Activated CD4-positive, alpha-beta T cell treated with anti-CD3 and anti-CD28 coated beads, Interleukin-2, amount 10 ng/mL, durations not matched to agents 7 days and 5 days (primary cell): ENCODE measurements at regions not wholly inside any gene's neighbourhood (a gene's known extent, or its start where the extent isn't known, plus 50 kb on each side); places are given as distances from the start of the nearest gene placed in this dataset.
"Not testable (repeated sequence)": the region's sequence is repeated elsewhere in the genome, so short reads cannot be mapped to it uniquely, and the experiment has no call there.

Experiments
- CTCF ChIA-PET: fragments of 350-600 bp; sonication (Branson Sonifier 250); formaldehyde crosslinking; loops from one replicate; lab custom pipeline; 2021; ENCODE audit warnings: antibody characterized with exemption; lab: Charles Lee
- POLR2A ChIA-PET: fragments of 350-600 bp; sonication (Branson Sonifier 250); formaldehyde crosslinking; loops from one replicate; lab custom pipeline; 2021; ENCODE audit warnings: antibody characterized with exemption; lab: Charles Lee
- DNase-seq: peaks from one replicate; pipeline ENCODE4 v3.0.0-alpha.2; 2020
- H3K27ac Mint-ChIP-seq: one replicate; pipeline ENCODE4 v1.8.0; 2021; ENCODE audit warnings: mild to moderate bottlenecking, moderate library complexity, mixed read lengths
- H3K27me3 Mint-ChIP-seq: one replicate; pipeline ENCODE4 v1.8.0; 2021; ENCODE audit warnings: mixed read lengths
- H3K36me3 Mint-ChIP-seq: one replicate; pipeline ENCODE4 v1.8.0; 2021; ENCODE audit warnings: low read depth, mixed read lengths
- H3K4me1 Mint-ChIP-seq: one replicate; pipeline ENCODE4 v1.8.0; 2021; ENCODE audit warnings: mixed read lengths
- H3K4me3 Mint-ChIP-seq: one replicate; pipeline ENCODE4 v1.8.0; 2021; ENCODE audit warnings: mild to moderate bottlenecking, moderate library complexity, mixed read lengths
- H3K9me3 Mint-ChIP-seq: one replicate; pipeline ENCODE4 v1.8.0; 2021; ENCODE audit warnings: mixed read lengths

DNA sequence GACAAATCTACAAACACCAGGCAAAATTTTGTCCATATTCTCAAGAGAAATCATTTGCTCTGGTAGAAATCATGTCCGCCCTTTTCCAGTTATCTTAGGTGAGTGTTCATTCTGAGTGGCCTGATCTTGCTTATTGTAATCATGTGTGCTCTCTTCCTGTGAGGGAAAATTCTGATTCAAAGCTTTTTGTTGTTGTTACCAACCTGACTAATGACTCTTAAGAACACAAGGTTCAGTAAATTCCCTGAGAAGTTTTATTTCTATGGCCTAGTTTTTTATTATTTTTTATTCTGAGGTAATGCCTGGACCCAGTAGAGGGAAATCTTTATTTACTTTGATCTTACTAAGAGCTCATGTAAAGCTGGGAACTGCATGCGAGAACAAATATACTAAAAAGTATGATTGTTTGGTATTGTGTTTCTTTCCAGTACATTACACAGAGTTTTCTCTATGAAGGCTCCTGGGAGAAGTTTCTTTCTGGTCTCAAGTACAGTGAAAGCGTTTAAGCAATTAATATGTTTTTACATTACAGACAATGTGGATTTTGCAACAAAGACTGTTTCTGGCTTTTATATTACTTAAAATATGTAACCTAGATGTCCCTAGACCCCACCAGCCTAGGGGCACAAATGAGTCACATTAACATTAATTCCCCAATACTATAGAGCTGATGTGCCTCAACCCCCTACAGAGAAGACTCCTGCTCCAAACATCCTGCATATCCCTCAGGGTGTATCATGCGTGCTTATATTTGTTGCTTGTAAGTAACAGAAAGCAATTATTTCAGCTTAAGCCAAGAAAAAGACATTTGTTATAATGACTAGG lies 138.1 kb downstream of the TMEM167A start:
- ChIA-PET POLR2A (no interaction called here), CTCF (interaction anchor here (1.1 kb wide), 1 partner anchor 20 kb away, joined by 4 read pairs; no protein-coding TSS in a partner anchor)
- no peaks in the 10 kb centered on the region for H3K27me3 Mint-ChIP-seq
- DNase-seq: no peak
- no peaks in the 10 kb centered on the region for H3K36me3 Mint-ChIP-seq
- H3K4me3 Mint-ChIP-seq: no peak overlapping the region
- H3K9me3 Mint-ChIP-seq: peaks cover 5% of the 10 kb centered on the region
- no peak overlapping the region for H3K27ac Mint-ChIP-seq
- no peaks in the 10 kb centered on the region for H3K4me1 Mint-ChIP-seq

- H3K27ac Mint-ChIP-seq, H3K4me3 Mint-ChIP-seq, POLR2A ChIA-PET, H3K4me1 Mint-ChIP-seq, H3K27me3 Mint-ChIP-seq, CTCF ChIA-PET, H3K36me3 Mint-ChIP-seq, H3K9me3 Mint-ChIP-seq, DNase-seq: not testable (repeated sequence)
These were observed 144.5 kb downstream of the TMEM167A start for GRCh38 chr5:82932473-82933220.

- POLR2A ChIA-PET: no interaction called here
- Mint-ChIP-seq H3K4me3 (no peak overlapping the region), H3K27me3 (no peaks in the 10 kb centered on the region), H3K27ac (no peak overlapping the region), H3K9me3 (peaks cover 2% of the 10 kb centered on the region), H3K4me1 (no peaks in the 10 kb centered on the region), H3K36me3 (no peaks in the 10 kb centered on the region)
- no peak for DNase-seq
- CTCF ChIA-PET: no interaction called here
These were observed 146.1 kb downstream of the TMEM167A start for GRCh38 chr5:82931110-82931509.

- ChIA-PET POLR2A (no interaction called here), CTCF (no interaction called here)
- Mint-ChIP-seq H3K36me3 (no peaks in the 10 kb centered on the region), H3K9me3 (no peaks in the 10 kb centered on the region), H3K27ac (no peak overlapping the region), H3K4me3 (no peak overlapping the region), H3K27me3 (no peaks in the 10 kb centered on the region), H3K4me1 (no peaks in the 10 kb centered on the region)
- DNase-seq: no peak
These were observed 152.2 kb downstream of the TMEM167A start for GRCh38 chr5:82925061-82925411.

DNA sequence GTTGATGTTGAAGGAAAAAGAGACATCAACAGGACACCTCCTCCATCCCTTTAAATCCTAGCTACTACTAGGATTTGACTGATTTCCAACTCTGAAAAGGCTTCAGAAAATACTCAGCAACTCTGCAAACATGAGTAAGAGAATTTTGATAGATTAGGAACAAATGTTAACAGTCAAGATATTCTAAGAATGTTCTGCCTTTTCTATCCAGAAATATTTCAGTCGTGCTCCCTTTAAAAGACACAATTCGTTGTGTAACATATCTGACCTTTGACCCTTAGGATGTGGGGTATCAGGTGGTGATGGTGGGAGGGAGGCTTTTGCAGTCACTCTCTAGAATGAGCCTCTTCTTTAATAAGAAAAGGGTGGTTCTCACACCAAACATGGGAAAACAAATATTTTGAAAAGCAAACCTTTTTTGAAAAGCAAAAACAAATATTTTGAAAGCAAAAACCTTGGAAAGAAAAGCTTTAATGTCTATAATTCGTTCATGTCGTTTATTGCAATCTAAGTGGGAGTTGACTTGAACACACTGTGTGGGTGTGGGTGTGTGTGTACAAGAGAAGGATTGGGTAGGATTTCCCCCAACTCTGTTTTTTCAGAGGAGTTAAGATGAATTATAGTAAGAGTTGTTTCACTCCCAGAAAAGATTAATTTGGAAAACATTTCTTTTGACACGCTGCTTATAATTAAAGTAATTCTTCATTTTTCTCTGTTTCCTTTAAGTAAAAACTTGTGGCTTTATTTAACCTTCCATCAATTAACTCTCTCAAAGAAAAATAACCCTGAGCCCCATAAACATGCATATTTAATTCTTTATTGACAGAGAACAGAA lies 152.8 kb downstream of the TMEM167A start:
- ChIA-PET POLR2A (no interaction called here), CTCF (no interaction called here)
- Mint-ChIP-seq H3K9me3 (no peaks in the 10 kb centered on the region), H3K27me3 (no peaks in the 10 kb centered on the region), H3K4me1 (no peaks in the 10 kb centered on the region), H3K36me3 (no peaks in the 10 kb centered on the region), H3K4me3 (no peak overlapping the region), H3K27ac (no peak overlapping the region)
- DNase-seq: no peak

- ChIA-PET POLR2A (no interaction called here), CTCF (no interaction called here)
- no peaks in the 10 kb centered on the region for H3K4me1 Mint-ChIP-seq
- no peak overlapping the region for H3K4me3 Mint-ChIP-seq
- no peaks in the 10 kb centered on the region for H3K27me3 Mint-ChIP-seq
- no peak for DNase-seq
- H3K27ac Mint-ChIP-seq: no peak overlapping the region
- H3K9me3 Mint-ChIP-seq: no peaks in the 10 kb centered on the region
- H3K36me3 Mint-ChIP-seq: no peaks in the 10 kb centered on the region
These were observed 155.0 kb downstream of the TMEM167A start for GRCh38 chr5:82922086-82922734.

- Mint-ChIP-seq H3K4me3 (no peak overlapping the region), H3K9me3 (peaks cover 14% of the 10 kb centered on the region), H3K27me3 (no peaks in the 10 kb centered on the region), H3K36me3 (no peaks in the 10 kb centered on the region), H3K27ac (no peak overlapping the region), H3K4me1 (no peaks in the 10 kb centered on the region)
- ChIA-PET CTCF (interaction anchor here (1.7 kb wide), 1 partner anchor 21 kb away, joined by 4 read pairs; no protein-coding TSS in a partner anchor), POLR2A (no interaction called here)
- no peak for DNase-seq
These were observed 158.7 kb downstream of the TMEM167A start for GRCh38 chr5:82918311-82919031.

DNA sequence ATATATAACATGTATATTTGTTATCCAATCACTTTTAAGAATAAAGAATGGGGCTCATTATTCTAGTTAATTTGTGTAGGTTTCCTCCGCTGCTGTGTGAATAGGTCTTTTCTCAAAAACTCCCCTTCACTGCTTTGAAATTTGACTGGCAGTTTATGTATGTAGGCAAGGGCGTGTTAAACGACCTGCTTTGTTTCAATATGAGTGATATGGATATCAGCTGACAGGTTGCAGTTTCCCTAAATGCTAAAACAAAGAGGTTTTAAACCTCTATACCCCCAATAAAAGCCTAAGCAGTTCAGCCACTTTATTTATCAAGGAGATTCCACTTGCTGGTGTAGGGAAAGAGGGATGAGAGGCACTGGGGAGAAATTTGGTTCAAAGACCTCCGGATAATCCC lies 159.6 kb downstream of the TMEM167A start:
- Mint-ChIP-seq H3K4me3 (no peak overlapping the region), H3K36me3 (no peaks in the 10 kb centered on the region), H3K27me3 (no peaks in the 10 kb centered on the region), H3K27ac (no peak overlapping the region), H3K4me1 (peaks cover under 1% of the 10 kb centered on the region), H3K9me3 (peaks cover 14% of the 10 kb centered on the region)
- DNase-seq: no peak
- POLR2A ChIA-PET: no interaction called here
- CTCF ChIA-PET: no interaction called here

DNA sequence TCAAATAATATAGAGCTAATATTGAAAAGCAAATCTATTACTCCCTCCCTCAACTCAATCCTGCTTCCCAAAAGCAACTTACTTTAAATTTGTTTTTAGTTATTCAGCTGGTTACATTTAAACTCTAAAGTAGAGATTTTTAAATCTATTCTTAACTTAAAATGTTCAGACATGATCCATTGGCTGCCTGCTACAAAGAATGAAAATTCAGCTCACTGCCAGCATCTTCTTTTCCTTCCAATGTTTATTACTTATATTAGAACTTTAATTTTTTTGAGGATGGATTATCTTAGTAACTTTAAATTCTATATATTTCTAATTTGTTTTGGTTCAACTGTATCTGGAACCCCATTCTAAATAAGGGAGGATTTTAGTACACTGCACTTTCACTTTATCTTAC lies 163.2 kb downstream of the TMEM167A start:
- no peak overlapping the region for H3K27ac Mint-ChIP-seq
- no peaks in the 10 kb centered on the region for H3K36me3 Mint-ChIP-seq
- peaks cover 7% of the 10 kb centered on the region for H3K4me1 Mint-ChIP-seq
- ChIA-PET CTCF (interaction anchor here (0.7 kb wide), 1 partner anchor 9 kb away, joined by 3 read pairs; no protein-coding TSS in a partner anchor), POLR2A (no interaction called here)
- no peaks in the 10 kb centered on the region for H3K27me3 Mint-ChIP-seq
- no peak for DNase-seq
- H3K4me3 Mint-ChIP-seq: no peak overlapping the region
- H3K9me3 Mint-ChIP-seq: peaks cover 14% of the 10 kb centered on the region

DNA sequence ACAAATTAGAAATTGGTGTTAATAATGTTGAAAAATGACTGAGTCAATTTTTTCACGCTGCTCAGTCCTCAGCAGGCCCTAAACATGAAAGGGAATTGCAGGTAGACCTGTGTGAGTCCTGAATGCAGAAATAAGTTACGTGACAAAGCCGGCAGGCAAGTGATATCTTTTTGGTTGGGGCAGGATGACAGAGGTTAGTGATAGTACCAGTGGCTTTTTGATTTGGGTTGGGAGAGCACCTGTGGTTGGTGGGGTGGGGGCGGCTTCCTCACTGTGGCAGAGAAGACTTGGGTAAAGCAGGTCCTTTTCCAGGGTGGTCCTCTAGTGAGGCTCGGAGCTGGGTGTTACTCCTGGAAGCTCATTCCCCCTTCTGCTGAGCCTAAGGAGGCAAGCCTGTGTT lies 164.7 kb downstream of the TMEM167A start:
- Mint-ChIP-seq H3K4me1 (peaks cover 7% of the 10 kb centered on the region), H3K27me3 (no peaks in the 10 kb centered on the region), H3K4me3 (no peak overlapping the region), H3K27ac (no peak overlapping the region), H3K9me3 (peaks cover 14% of the 10 kb centered on the region), H3K36me3 (no peaks in the 10 kb centered on the region)
- CTCF ChIA-PET: no interaction called here
- no peak for DNase-seq
- POLR2A ChIA-PET: no interaction called here

DNA sequence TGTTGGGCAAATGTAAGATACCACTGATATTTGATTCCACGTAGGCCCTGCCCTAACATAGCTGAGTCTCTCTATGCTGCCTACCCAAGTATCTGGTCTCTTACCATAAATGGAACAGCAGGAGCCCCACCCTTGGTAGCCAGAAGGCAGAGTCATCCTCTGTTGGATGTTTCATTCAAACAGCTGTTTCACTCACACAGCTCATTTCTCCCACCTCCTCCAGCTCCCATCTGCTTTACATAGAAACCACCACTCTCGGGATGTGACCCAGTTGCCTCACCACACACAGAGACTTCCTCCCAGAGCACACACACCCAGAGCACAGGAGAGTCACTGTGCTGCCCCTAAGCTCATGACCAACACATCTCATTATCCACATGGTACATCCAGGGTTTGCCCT lies 165.3 kb downstream of the TMEM167A start:
- ChIA-PET CTCF (no interaction called here), POLR2A (no interaction called here)
- peaks cover 7% of the 10 kb centered on the region for H3K4me1 Mint-ChIP-seq
- no peaks in the 10 kb centered on the region for H3K27me3 Mint-ChIP-seq
- no peak for DNase-seq
- H3K36me3 Mint-ChIP-seq: no peaks in the 10 kb centered on the region
- no peak overlapping the region for H3K4me3 Mint-ChIP-seq
- no peak overlapping the region for H3K27ac Mint-ChIP-seq
- H3K9me3 Mint-ChIP-seq: peaks cover 12% of the 10 kb centered on the region

DNA sequence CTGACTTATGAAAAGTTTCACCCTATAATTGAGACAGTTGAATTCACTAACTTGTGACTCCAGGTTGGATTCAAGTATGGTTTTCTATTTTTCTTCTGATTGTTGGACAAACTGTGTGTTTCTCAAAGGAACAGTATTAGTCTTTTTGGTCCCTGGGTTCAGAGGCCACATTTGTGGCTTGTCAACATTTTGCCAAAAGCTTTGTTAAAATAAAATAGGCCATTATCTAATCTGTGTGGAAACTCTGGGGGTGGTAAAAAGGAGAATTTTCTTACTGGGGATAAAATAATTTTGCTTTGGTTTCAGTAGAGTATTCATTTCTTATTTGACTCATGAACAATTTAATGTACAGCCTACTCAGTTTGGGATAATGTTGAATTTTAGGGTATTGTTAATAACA lies 166.3 kb downstream of the TMEM167A start:
- no peaks in the 10 kb centered on the region for H3K27me3 Mint-ChIP-seq
- H3K4me1 Mint-ChIP-seq: peaks cover 7% of the 10 kb centered on the region
- no peak overlapping the region for H3K27ac Mint-ChIP-seq

More for the DNA sequence above, 166.3 kb downstream of the TMEM167A start:
- CTCF ChIA-PET: no interaction called here
- POLR2A ChIA-PET: no interaction called here
- no peak overlapping the region for H3K4me3 Mint-ChIP-seq
- DNase-seq: no peak
- no peaks in the 10 kb centered on the region for H3K36me3 Mint-ChIP-seq
- H3K9me3 Mint-ChIP-seq: peaks cover 10% of the 10 kb centered on the region
